Natural killer cell treated with Interleukin-12 subunit alpha and Interleukin-12 subunit beta and Interleukin-15 and Interleukin-18, amount 100 ng/mL, for 72 hours (primary cell): ENCODE measurements at regions not wholly inside any gene's neighbourhood (a gene's known extent, or its start where the extent isn't known, plus 50 kb on each side); places are given as distances from the start of the nearest gene placed in this dataset.

ENCODE experiments used
- ATAC-seq, 2 donors: fragments of 150-1000 bp; cut with Tn5 transposase in 1 of 2; sonication (Bioruptor Pico), chemical (Tn5 transposase) in 1 of 2; 2 replicates each; pipeline ENCODE4 v1.10.0; 2021
- DNase-seq: peaks from one replicate; pipeline ENCODE4 v3.0.0; 2022; ENCODE audit warnings: low spot score
- H3K27ac Mint-ChIP-seq, 2 donors: 1 replicate in 1 of 2; 2 replicates in 1 of 2; pipeline ENCODE4 v1.8.0; 2022; ENCODE audit warnings: mixed read lengths in 2 of 2, mild to moderate bottlenecking in 1 of 2, moderate library complexity in 1 of 2
- H3K27me3 Mint-ChIP-seq, 2 donors: 1 replicate in 1 of 2; 2 replicates in 1 of 2; pipeline ENCODE4 v1.8.0; 2022; ENCODE audit warnings: mixed read lengths in 2 of 2
- H3K36me3 Mint-ChIP-seq: one replicate; pipeline ENCODE4 v1.8.0; 2022; ENCODE audit warnings: mixed read lengths
- H3K4me1 Mint-ChIP-seq, 2 donors: 1 replicate in 1 of 2; 2 replicates in 1 of 2; pipeline ENCODE4 v1.8.0; 2022; ENCODE audit warnings: low read depth in 2 of 2, mixed read lengths in 2 of 2, mild to moderate bottlenecking in 1 of 2
- H3K4me3 Mint-ChIP-seq: one replicate; pipeline ENCODE4 v1.8.0; 2022; ENCODE audit warnings: mixed read lengths
- H3K9me3 Mint-ChIP-seq: 2 replicates; pipeline ENCODE4 v1.8.0; 2022; ENCODE audit warnings: mixed read lengths

DNA sequence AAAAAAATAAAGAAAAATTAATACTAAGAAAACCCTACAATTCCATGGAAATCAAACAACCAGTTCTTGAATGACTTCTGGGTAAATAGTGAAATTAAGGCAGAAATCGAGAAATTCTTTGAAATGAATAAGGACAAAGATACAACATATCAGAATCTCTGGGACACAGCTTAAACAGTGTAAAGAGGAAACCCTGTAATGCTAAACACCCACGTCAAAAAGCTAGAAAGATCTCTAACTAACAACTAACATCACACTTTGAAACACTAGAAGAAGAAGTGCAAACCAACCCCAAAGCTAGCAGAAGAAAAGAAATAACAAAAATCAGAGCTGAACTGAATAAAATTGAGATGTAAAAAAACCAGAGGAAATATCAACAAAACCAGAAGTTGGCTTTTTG is 114.6 kb upstream of the CD180 start:
- no peaks in the 10 kb centered on the region for H3K36me3 Mint-ChIP-seq
- peaks cover 22 to 46% of the 10 kb centered on the region in 2 donors for H3K4me1 Mint-ChIP-seq
- H3K27ac Mint-ChIP-seq, result peak overlapping the region in 1 of 2 donors; percentile 11
- peaks cover 3% of the 10 kb centered on the region for H3K9me3 Mint-ChIP-seq
- H3K4me3 Mint-ChIP-seq, result no peak overlapping the region
- DNase-seq, result no peak
- ATAC-seq, result no peak
- no peaks in the 10 kb centered on the region for H3K27me3 Mint-ChIP-seq

DNA sequence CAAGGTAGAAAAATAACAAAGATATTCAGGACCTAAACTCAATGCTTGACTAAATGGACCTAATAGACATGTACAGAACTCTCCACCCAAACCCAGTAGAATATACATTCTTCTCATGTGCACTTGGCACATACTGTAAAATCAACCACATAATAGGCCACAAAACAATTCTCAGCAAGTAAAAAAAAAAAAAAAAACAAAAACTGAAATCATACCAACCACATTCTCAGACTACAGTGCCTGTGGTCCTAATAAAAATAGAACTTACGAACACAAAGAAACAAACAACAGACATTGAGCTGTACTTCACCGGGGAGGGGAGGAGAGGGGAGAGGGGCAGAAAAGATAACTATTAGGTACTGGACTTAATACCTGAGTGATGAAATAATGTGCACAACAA is 114.1 kb upstream of the CD180 start:
- Mint-ChIP-seq H3K9me3 (peaks cover 3% of the 10 kb centered on the region), H3K27me3 (no peaks in the 10 kb centered on the region), H3K36me3 (no peaks in the 10 kb centered on the region), H3K4me1 (peaks cover 24 to 51% of the 10 kb centered on the region in 2 donors), H3K27ac (peak overlapping the region in 1 of 2 donors; percentile 11), H3K4me3 (no peak overlapping the region)
- DNase-seq (no peak), ATAC-seq (no peak)

DNA sequence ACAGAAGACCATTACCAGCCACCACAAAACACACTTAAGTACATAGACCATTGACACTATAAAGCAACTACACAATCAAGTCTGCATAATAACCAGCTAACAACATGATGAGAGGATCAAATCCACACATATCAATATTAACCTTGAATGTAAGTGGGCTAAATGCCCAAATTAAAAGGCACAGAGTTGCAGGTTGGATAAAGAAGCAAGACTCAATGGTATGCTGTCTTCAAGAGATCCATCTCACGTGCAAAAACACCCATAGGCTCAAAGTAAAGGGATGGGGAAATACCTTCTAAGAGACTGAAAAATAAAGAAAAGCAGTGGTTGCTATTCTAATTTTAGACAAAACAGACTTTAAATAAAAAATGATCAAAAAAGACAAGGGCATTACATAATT is 113.6 kb upstream of the CD180 start:
- no peak for DNase-seq
- H3K27ac Mint-ChIP-seq, result peak overlapping the region in 1 of 2 donors; percentile 11
- ATAC-seq, result no peak
- peaks cover 27 to 57% of the 10 kb centered on the region in 2 donors for H3K4me1 Mint-ChIP-seq
- H3K27me3 Mint-ChIP-seq, result no peaks in the 10 kb centered on the region
- peaks cover 3% of the 10 kb centered on the region for H3K9me3 Mint-ChIP-seq
- no peaks in the 10 kb centered on the region for H3K36me3 Mint-ChIP-seq
- H3K4me3 Mint-ChIP-seq, result no peak overlapping the region

DNA sequence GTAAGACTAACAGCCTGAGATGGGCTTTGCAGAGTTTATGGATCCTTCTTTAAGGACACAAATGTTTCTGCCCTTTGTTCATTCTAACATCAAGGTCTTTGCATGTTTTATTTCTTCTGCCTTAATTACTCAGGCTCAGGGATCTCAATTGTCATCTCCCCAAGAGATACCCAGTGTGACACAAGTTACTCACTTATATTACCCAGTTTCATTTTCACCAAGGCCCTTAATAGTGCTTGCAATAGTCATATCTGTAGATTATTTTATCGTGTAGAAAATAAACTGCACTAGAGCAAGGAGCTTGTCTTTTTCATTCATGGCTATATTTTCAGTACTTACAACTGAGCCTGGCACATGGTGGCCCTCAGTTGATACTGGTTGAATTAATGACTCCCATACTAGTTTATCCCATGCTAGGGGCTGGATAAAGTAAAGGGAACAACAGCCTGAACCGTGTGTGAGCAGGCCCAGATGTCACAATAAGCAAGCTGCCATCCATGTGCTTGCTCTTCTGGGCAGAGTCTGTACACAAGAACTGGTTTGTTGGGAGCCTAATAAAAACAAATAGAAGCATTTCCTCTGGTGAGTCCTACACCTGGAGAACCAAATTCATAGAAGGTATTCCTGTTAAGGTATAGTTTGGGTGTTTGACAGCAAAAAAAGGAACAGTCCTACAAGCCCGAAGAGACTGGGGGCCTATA is 112.5 kb upstream of the CD180 start:
- Mint-ChIP-seq H3K36me3 (no peaks in the 10 kb centered on the region), H3K4me1 (peaks cover 27 to 59% of the 10 kb centered on the region in 2 donors), H3K9me3 (peaks cover under 1% of the 10 kb centered on the region), H3K27me3 (peaks cover 0 to 1% of the 10 kb centered on the region in 2 donors), H3K27ac (no peak overlapping the region), H3K4me3 (no peak overlapping the region)
- DNase-seq (no peak), ATAC-seq (peak in 1 of 2 donors; percentile 68)

DNA sequence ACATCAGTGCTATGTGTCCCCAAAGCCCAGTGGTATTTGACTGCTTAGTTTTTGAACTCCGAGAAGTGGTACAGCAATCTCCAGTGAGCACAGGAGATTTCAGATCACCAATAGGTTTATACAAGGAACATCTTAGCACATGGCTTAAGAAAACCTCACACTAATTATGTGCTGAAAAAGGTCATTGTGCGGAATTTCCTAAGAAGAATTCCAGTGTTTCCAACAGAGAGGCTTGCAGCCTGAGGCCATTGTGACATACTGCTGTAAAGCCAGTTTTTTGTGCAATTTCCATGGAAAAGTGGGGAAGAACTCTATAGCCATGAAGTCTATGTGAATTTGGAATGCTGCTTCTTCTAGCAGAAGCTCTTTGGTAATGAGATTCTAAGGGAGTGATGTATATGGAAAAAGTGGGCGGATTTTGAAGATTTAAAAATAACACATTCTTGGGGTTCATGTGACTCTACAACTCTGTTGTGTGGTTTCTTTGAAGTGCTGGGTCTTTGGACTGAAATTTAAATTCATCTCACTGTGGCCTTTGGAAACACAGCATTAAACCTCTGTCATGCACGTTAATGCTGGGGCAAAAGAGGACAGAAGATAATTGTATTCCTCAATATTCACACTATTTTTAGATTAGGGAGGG is 110.5 kb upstream of the CD180 start:
- Mint-ChIP-seq H3K4me1 (peaks cover 27 to 59% of the 10 kb centered on the region in 2 donors), H3K36me3 (no peaks in the 10 kb centered on the region), H3K27ac (peak overlapping the region in 1 of 2 donors; percentile 38), H3K4me3 (no peak overlapping the region), H3K9me3 (no peaks in the 10 kb centered on the region), H3K27me3 (peaks cover 0 to 2% of the 10 kb centered on the region in 2 donors)
- DNase-seq (no peak), ATAC-seq (no peak)

DNA sequence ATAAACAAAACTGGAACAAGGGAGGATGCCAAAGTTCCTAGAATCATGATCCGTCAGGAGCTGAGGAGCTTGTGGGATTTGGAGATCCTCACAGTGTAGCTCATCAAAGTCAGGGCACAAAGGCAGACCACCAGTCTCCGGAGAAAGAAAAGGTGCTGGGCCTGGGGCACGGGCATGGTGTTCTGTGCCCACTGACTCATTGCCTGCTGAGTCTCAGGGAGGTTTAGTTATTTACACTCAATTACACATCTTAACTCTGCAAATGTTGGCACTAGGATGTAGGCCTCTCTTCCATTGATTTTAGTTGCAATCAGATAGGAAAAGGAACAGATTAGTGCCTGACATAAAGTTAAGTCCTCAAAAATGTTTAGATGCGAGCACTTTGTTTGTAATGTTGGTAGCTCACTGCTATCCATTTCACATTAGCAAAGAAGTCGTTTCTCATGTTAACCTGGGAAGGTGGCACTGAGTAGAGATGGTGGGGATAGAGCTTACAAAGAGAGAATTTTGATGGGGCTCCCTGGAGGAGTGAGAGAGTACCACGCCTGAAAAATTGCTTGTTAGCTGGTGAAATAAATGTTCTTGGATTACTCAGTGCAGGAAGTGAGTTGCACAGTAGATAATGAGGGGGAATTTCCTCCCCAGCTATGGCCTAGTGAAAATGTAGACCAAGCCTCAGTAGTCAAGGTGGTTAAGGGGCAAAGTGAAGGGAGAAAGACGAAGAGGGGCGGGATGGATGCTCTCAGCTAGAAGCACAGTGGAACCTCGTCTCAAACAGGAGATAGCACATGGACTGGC is 109.5 kb upstream of the CD180 start:
- H3K9me3 Mint-ChIP-seq, result no peaks in the 10 kb centered on the region
- no peaks in the 10 kb centered on the region for H3K36me3 Mint-ChIP-seq
- peaks cover 0 to 2% of the 10 kb centered on the region in 2 donors for H3K27me3 Mint-ChIP-seq
- peak overlapping the region; percentile 34 for H3K4me3 Mint-ChIP-seq
- H3K4me1 Mint-ChIP-seq, result peaks cover 24 to 52% of the 10 kb centered on the region in 2 donors
- ATAC-seq (peak; percentile 40 to 65), DNase-seq (no peak)
- peak overlapping the region in 1 of 2 donors; percentile 19 for H3K27ac Mint-ChIP-seq

DNA sequence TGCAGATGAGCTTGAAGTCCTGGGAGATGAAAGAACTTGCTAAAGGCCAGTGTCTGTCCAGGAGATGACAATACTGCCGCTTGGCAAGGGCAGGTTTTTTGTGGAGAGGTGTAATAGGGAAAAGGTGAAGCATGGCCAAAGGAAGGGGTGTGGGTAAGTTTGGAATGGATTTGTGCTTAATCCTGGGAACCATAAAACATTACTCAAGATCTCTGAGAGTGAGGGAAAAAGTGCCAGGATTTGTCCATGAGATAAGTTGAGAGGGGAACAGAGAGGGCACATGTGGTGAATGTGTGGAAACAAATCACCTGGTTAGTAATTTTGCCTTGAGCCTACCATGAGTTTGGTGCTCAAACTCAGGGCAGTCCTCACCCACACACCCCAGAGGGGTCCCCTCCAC is 108.8 kb upstream of the CD180 start:
- no peaks in the 10 kb centered on the region for H3K9me3 Mint-ChIP-seq
- no peak for DNase-seq
- H3K27ac Mint-ChIP-seq, result peak overlapping the region in 1 of 2 donors; percentile 44

DNA sequence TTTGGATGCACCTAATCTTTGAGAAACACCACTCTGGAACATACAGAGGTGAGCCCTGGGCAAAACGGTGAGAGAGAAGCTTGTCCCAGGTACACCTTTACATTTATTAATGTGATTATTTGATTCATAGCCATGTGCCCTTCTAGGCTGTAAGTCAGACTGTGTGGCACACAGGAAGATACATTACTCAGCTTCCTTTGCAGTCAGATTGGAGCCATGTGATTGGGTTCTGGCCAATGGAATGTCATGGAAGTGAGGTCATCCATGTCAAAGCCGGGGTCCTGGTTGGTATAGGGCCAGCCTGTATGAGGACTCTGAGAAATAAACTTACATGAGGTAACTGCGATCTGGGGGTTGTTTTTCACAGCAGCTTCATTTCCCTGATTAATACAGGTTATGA is 106.8 kb upstream of the CD180 start:
- no peak for ATAC-seq
- peaks cover 22 to 54% of the 10 kb centered on the region in 2 donors for H3K4me1 Mint-ChIP-seq
- H3K36me3 Mint-ChIP-seq, result no peaks in the 10 kb centered on the region
- H3K9me3 Mint-ChIP-seq, result no peaks in the 10 kb centered on the region
- no peak for DNase-seq
- no peak overlapping the region for H3K4me3 Mint-ChIP-seq
- H3K27ac Mint-ChIP-seq, result no peak overlapping the region
- H3K27me3 Mint-ChIP-seq, result peaks cover 0 to 5% of the 10 kb centered on the region in 2 donors

More for the DNA sequence above, 108.8 kb upstream of the CD180 start:
- Mint-ChIP-seq H3K4me3 (no peak overlapping the region), H3K36me3 (no peaks in the 10 kb centered on the region), H3K4me1 (peaks cover 25 to 52% of the 10 kb centered on the region in 2 donors), H3K27me3 (peaks cover 0 to 2% of the 10 kb centered on the region in 2 donors)
- ATAC-seq, result no peak

DNA sequence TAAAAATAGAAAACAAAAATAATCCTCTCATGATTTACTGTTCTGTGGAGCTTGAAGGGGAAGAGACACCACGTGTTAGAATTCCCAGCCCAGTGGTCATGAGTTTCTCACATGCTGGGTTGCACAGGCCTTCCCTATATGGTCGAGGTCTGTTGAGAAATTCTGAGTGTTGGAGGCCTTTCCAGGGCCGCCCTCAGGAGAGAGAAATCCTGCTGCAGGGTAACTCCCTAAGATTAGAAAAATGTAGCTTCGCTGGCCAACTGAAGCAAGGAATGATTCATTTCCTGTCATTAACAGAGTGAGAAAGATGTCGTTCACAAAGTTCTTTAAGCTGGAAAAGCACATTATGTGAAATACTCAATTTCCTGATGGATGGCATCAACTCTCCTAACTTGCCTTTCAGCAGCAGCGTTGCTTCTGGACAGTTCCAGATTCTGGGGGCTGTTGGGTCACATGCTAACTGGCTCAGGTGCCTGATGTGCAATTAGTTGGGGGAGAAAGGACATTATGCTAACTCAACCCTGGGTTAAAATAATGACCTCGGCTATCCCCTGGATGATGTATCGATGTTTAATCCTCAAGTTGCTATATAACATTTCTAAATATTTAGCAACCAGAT is 104.8 kb upstream of the CD180 start:
- peaks cover 16 to 38% of the 10 kb centered on the region in 2 donors for H3K4me1 Mint-ChIP-seq
- peak overlapping the region in 1 of 2 donors; percentile 19 for H3K27ac Mint-ChIP-seq
- no peaks in the 10 kb centered on the region for H3K9me3 Mint-ChIP-seq
- peaks cover 0 to 7% of the 10 kb centered on the region in 2 donors for H3K27me3 Mint-ChIP-seq
- H3K4me3 Mint-ChIP-seq, result no peak overlapping the region
- ATAC-seq (peak in 1 of 2 donors; percentile 28), DNase-seq (no peak)
- no peaks in the 10 kb centered on the region for H3K36me3 Mint-ChIP-seq

DNA sequence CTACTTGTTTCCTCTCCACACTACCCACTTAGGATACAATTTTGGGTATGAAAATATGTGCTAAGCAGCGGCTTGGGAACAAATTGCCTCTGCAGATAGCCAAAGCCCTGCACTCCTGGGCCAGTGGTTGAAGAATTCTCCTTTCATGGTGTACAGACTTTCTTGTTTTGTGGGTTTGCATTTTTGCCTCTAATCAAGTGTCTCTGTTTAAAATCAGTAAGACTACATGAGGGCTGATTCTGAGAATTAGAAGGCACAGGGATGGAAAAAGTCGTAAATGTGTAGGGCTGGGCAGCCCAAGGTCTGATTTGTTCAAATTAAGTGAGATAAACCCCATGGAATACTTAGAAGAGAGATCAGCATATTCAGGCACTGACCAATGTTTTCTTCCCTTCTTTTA is 103.7 kb upstream of the CD180 start:
- Mint-ChIP-seq H3K27me3 (peaks cover 0 to 7% of the 10 kb centered on the region in 2 donors), H3K36me3 (no peaks in the 10 kb centered on the region), H3K4me1 (peaks cover 11 to 27% of the 10 kb centered on the region in 2 donors), H3K4me3 (peak overlapping the region; percentile 14), H3K27ac (peak overlapping the region in 1 of 2 donors; percentile 19), H3K9me3 (no peaks in the 10 kb centered on the region)
- ATAC-seq (no peak), DNase-seq (no peak)

DNA sequence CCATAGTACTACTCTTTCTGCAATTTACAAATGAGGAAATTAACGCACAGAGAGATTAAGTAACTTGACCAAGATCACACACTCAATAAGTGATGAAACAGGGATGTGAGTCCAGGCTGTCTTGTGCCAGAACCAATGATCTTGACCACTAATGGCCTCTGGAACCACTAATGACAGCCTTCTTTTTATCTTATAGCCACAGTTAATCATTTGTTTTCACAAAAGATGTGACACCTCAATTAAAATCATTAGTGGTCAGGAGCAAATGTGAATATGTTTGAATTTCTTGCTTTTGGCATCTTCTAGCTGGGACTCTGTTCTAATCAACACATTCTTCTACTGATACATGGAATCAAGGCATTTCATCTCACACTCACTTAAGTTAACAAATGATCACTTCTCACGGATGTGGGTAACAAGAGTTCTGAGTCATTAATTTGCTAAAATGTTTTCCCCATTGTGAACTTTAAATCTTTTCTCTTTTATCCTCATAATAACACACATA is 102.7 kb upstream of the CD180 start:
- Mint-ChIP-seq H3K36me3 (no peaks in the 10 kb centered on the region), H3K4me3 (peak overlapping the region; percentile 56), H3K9me3 (no peaks in the 10 kb centered on the region), H3K4me1 (peaks cover 17 to 32% of the 10 kb centered on the region in 2 donors), H3K27ac (peak overlapping the region in 1 of 2 donors; percentile 19), H3K27me3 (peaks cover 0 to 9% of the 10 kb centered on the region in 2 donors)
- no peak for DNase-seq
- ATAC-seq, result peak in 1 of 2 donors; percentile 63

DNA sequence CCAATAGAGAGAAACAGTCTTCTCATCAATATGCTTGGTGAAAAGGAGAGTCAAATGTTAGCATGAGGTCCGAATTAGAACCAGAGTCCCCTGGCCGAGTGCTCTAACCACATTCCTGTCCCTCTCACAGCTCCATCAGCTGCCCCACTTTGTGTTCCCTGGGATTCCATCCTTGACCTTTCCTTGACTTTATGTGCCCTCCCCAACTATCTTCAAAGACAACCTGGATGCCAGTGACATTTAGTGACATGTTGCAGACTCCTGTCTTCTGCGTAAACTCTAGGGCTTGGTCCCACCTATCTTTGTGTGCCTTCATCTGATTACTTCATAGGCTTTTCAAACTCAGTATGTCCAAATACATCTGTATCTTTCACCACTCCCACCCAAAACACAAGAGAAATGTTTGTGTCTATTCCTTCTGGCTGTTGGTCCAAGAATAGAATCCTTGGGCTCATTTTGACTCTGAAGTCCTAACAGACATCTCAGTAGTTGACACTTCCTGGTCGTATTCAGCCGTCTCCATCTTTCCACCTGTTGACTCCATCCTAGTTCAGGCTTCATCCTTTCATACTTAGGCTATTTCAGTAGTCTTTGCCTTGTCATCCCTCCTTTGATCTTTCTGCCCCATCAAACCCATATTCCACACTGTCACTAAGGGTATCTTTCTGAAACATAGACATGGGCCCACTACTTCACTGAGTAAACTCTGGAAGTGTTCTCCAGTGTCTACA is 101.4 kb upstream of the CD180 start:
- no peak overlapping the region for H3K4me3 Mint-ChIP-seq
- no peaks in the 10 kb centered on the region for H3K9me3 Mint-ChIP-seq
- DNase-seq, result no peak
- ATAC-seq, result no peak
- peaks cover 0 to 7% of the 10 kb centered on the region in 2 donors for H3K27me3 Mint-ChIP-seq
- no peaks in the 10 kb centered on the region for H3K36me3 Mint-ChIP-seq
- no peak overlapping the region for H3K27ac Mint-ChIP-seq
- H3K4me1 Mint-ChIP-seq, result peaks cover 19 to 32% of the 10 kb centered on the region in 2 donors

DNA sequence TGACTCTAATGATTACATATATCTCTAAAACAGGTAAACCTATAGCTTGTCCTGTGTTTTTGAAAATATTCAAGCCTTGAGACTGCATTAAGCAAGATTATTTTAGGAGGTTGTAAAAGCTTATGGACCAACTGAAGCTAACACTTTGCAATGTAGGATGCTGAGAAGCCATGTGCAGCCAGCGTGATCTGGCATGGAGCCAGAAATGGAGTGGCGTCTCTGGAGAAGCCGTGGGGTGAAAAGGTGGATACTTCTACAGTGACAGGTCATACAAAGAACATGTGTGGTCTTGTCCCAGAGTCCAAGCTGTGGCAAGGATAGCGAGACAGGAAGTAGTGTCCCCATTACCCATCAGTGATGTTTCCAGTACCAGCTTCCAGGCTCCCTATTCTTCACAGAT is 100.8 kb upstream of the CD180 start:
- H3K4me1 Mint-ChIP-seq, result peaks cover 21 to 32% of the 10 kb centered on the region in 2 donors
- no peak overlapping the region for H3K27ac Mint-ChIP-seq
- H3K36me3 Mint-ChIP-seq, result no peaks in the 10 kb centered on the region
- H3K9me3 Mint-ChIP-seq, result no peaks in the 10 kb centered on the region
- peaks cover 0 to 7% of the 10 kb centered on the region in 2 donors for H3K27me3 Mint-ChIP-seq
- ATAC-seq, result no peak
- DNase-seq, result no peak
- H3K4me3 Mint-ChIP-seq, result no peak overlapping the region
